Muscle layer of duodenum (tissue), 2 donors: ENCODE measurements at regions not wholly inside any gene's neighbourhood (a gene's known extent, or its start where the extent isn't known, plus 50 kb on each side); places are given as distances from the start of the nearest gene placed in this dataset.

Experiments used
- H3K27ac ChIP-seq: one replicate; pipeline ENCODE4 v1.7.0; 2013; ENCODE audit warnings: mild to moderate bottlenecking, low read length
- H3K27me3 ChIP-seq: one replicate; pipeline ENCODE4 v1.7.0; 2013; ENCODE audit warnings: low read depth, mild to moderate bottlenecking, control low read depth, low read length
- H3K36me3 ChIP-seq, 2 donors: one replicate each; pipeline ENCODE4 v1.7.0; 2013; ENCODE audit warnings: low read length in 2 of 2, control low read depth in 1 of 2, mild to moderate bottlenecking in 1 of 2; ENCODE audit not compliant: insufficient read depth in 2 of 2, control insufficient read depth in 1 of 2
- H3K4me1 ChIP-seq, 2 donors: one replicate each; pipeline ENCODE4 v1.7.0; 2013; ENCODE audit warnings: low read length in 2 of 2, mild to moderate bottlenecking in 2 of 2, control low read depth in 1 of 2, moderate library complexity in 1 of 2; ENCODE audit not compliant: insufficient read depth in 2 of 2, control insufficient read depth in 1 of 2
- H3K4me3 ChIP-seq, 2 donors: one replicate each; pipeline ENCODE4 v1.7.0; 2013; ENCODE audit warnings: low read length in 2 of 2, low read depth in 1 of 2, mild to moderate bottlenecking in 1 of 2
- H3K9me3 ChIP-seq, 2 donors: one replicate each; pipeline ENCODE4 v1.7.0; 2013; ENCODE audit warnings: low read length in 2 of 2, control low read depth in 1 of 2, mild to moderate bottlenecking in 1 of 2; ENCODE audit not compliant: control insufficient read depth in 1 of 2
- donor health status: healthy.

DNA sequence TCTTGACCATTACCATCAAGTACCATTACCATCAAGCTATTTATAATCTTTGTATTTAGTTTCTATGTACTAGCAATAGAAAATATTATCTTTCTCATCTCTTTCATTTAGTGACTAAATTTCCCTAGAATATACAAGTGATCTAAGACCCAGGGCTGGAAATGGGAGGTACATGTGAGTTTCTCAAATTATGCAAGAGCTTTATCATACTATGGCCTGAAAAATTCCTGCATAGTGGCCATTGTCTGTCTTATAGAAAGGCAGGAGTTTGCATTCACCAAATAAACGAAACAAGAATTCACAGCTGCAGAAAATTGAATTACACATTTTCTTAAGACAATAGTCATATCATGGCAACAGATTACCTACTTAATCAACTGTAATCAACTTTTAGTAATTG is 50.7 kb upstream of the HDAC9 start:
- Histone ChIP-seq H3K4me1 (no peaks in the 10 kb centered on the region), H3K27ac (no peak overlapping the region), H3K9me3 (no peaks in the 10 kb centered on the region), H3K36me3 (no peaks in the 10 kb centered on the region), H3K27me3 (no peaks in the 10 kb centered on the region), H3K4me3 (no peak overlapping the region)

DNA sequence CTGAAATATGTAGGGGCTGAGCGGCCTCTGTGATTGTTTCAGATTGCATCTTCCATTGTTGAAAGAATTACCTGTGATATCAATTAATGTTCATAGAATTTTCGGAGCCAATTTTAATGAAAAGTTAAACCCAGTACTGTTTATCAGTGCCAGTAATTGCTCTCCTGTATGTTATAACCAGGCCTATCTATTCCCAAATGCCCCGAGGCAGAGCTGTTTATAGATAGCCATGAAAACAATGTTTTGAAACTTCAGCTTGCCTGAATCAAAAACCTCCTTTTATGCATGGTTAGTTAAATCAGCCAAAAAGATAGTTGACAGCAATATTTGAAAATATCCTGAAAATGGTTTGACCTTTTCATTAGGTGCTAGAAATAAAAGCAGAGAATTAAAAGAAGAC is 50.1 kb upstream of the HDAC9 start:
- Histone ChIP-seq H3K4me3 (no peak overlapping the region), H3K9me3 (no peaks in the 10 kb centered on the region), H3K4me1 (no peaks in the 10 kb centered on the region), H3K36me3 (no peaks in the 10 kb centered on the region), H3K27ac (no peak overlapping the region), H3K27me3 (no peaks in the 10 kb centered on the region)
